Activated T-cell treated with anti-CD3 and anti-CD28 coated beads, Interleukin-2, amount 50 U/mL, for 4 hours (primary cell): ENCODE measurements at regions not wholly inside any gene's neighbourhood (a gene's known extent, or its start where the extent isn't known, plus 50 kb on each side); places are given as distances from the start of the nearest gene placed in this dataset.

Source experiments
- ATAC-seq, 2 donors: fragments of 200-7000 bp; cut with Tn5 transposase; one replicate each; pipeline ENCODE4 v1.10.0; 2021
- DNase-seq: peaks from one replicate; pipeline ENCODE4 v3.0.0-alpha.2; 2020
- H3K27me3 Mint-ChIP-seq: one replicate; pipeline ENCODE4 v1.8.0; 2021; ENCODE audit warnings: low read depth, mixed read lengths
- H3K36me3 Mint-ChIP-seq: one replicate; pipeline ENCODE4 v1.8.0; 2022; ENCODE audit warnings: mixed read lengths; ENCODE audit not compliant: insufficient read depth
- H3K4me1 Mint-ChIP-seq: one replicate; pipeline ENCODE4 v1.8.0; 2021; ENCODE audit warnings: low read depth, mixed read lengths
- H3K4me3 Mint-ChIP-seq: one replicate; pipeline ENCODE4 v1.8.0; 2021; ENCODE audit warnings: mild to moderate bottlenecking, moderate library complexity, mixed read lengths
- H3K9me3 Mint-ChIP-seq: one replicate; pipeline ENCODE4 v1.8.0; 2021; ENCODE audit warnings: mixed read lengths

DNA sequence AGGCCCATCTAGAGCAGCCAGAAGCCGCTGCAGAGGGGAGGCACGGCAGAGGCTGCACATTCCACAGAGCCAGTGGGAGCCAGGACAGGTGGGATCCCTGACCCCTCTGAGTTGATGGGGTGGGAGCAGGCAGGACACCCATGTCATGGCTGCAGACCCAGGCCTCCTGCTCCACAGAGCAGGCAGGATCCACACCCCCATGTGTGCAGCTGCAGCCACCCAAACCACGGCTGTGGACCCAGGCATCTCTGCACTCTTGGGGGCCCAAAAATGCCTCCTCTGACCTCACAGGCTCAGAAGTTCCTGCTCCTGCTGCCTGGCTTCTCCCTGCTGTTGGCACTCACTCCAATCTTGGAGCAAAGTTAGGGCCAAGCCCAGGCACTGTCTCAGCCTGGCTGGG, 112.3 kb upstream of the TMEM18 start:
- H3K4me3 Mint-ChIP-seq, result no peak overlapping the region
- H3K9me3 Mint-ChIP-seq, result peaks cover 3% of the 10 kb centered on the region
- DNase-seq, result no peak
- no peaks in the 10 kb centered on the region for H3K4me1 Mint-ChIP-seq
- no peaks in the 10 kb centered on the region for H3K27me3 Mint-ChIP-seq
- ATAC-seq, result no peak
- peaks cover 1% of the 10 kb centered on the region for H3K36me3 Mint-ChIP-seq

DNA sequence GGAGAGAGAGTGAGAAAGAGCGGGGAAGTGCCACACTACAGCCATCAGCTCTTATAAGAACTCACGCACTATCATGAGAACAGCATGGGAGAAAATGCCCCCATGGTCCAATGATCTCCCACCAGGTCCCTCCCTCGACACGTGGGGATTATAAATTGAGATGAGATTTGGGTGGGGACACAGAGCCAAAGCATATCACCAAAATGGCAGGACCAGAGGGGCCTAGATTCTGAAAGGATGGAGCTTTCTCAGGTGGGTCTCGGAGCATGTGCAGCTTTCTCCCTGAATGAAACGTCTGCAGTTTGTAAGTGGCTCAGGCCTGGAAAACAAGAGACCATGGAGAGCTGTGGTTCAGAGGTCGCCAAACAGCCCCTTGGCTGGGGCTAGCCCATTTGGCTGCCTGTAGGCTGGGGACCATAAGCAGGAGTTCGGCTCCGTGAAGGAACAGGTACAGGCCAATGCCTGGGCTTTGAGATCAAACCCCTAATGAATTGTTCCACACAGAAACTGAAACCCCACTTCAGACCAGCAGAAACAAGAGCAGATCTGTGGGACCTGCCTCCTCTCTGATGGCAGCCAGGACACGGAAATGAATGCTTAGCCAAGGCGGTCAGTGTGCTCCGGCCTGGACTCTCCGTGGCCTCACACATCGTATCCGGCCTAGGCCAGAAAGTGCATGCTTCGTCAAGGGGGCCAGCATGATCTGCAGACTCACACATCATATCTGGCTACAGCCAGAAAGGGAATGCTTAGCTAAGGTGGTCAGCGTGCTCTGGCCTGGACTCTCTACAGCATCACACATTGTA, 111.2 kb upstream of the TMEM18 start:
- peaks cover 1% of the 10 kb centered on the region for H3K36me3 Mint-ChIP-seq
- H3K27me3 Mint-ChIP-seq, result peaks cover 1% of the 10 kb centered on the region
- ATAC-seq (no peak), DNase-seq (no peak)
- peaks cover 7% of the 10 kb centered on the region for H3K9me3 Mint-ChIP-seq
- H3K4me3 Mint-ChIP-seq, result no peak overlapping the region
- no peaks in the 10 kb centered on the region for H3K4me1 Mint-ChIP-seq

DNA sequence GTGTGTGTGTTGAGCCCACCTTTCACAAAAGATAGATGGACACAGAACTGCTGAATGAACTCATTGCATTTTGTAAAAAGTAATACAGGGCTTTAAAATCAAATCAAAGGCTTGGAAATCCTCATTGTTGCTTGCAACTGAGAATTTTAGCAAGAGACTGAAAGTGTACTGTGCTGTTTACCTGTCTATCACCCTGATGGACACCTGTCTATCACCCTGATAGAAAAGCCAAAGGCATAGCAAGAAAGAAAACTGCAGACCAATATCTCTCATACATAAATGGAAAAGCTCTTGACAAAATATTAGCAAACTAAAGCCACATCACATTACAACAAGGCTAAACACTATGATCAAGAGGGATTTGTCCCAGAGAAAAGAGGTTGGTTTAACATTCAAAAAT, 107.5 kb upstream of the TMEM18 start:
- no peaks in the 10 kb centered on the region for H3K4me1 Mint-ChIP-seq
- H3K36me3 Mint-ChIP-seq, result peaks cover 1% of the 10 kb centered on the region
- DNase-seq, result no peak
- no peak overlapping the region for H3K4me3 Mint-ChIP-seq
- no peak for ATAC-seq
- peaks cover 8% of the 10 kb centered on the region for H3K9me3 Mint-ChIP-seq
- H3K27me3 Mint-ChIP-seq, result peaks cover 5% of the 10 kb centered on the region

DNA sequence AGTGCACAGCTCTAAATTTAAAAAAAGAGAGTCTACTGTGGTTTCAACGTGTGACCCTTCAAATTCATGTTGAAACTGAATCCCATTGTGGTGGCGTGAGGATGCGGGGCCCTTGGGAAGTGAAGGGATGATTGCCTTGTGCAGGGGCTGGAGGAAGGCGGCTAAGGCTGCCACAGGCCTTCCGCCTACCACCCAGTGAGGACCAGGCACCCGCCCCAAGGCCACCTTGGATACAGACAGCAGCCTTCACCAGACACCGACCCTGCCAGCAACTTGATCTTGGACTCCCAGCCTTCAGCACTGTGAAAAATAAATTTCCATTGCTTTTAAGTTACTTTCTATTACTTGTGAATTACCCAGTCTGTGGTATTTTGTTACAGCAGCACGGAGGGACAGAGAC, 103.4 kb upstream of the TMEM18 start:
- Mint-ChIP-seq H3K36me3 (no peaks in the 10 kb centered on the region), H3K4me3 (no peak overlapping the region), H3K9me3 (peaks cover 5% of the 10 kb centered on the region), H3K4me1 (no peaks in the 10 kb centered on the region), H3K27me3 (peaks cover 7% of the 10 kb centered on the region)
- DNase-seq, result no peak
- no peak for ATAC-seq

DNA sequence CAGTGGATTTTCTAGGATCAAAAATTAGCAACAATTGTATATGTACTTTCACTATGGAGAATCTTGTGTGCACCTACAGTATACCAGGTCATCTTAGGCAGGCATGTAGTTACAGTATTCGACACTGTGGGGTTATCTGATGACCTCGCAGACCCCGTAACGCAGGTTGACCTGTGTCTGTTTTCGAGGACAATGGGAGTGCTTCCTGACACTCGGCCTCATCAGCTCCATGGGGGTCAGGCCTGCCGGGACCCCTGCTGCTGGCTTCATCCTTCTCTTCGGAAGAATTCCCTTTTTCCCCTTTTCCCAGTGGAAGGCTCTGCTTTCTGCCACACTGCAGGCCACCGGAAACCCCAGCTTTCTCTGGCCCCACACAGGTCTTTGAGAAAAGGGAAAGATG, 102.8 kb upstream of the TMEM18 start:
- no peak for DNase-seq
- no peak for ATAC-seq
- Mint-ChIP-seq H3K4me1 (no peaks in the 10 kb centered on the region), H3K9me3 (peaks cover 5% of the 10 kb centered on the region), H3K36me3 (no peaks in the 10 kb centered on the region), H3K4me3 (no peak overlapping the region), H3K27me3 (peaks cover 7% of the 10 kb centered on the region)

DNA sequence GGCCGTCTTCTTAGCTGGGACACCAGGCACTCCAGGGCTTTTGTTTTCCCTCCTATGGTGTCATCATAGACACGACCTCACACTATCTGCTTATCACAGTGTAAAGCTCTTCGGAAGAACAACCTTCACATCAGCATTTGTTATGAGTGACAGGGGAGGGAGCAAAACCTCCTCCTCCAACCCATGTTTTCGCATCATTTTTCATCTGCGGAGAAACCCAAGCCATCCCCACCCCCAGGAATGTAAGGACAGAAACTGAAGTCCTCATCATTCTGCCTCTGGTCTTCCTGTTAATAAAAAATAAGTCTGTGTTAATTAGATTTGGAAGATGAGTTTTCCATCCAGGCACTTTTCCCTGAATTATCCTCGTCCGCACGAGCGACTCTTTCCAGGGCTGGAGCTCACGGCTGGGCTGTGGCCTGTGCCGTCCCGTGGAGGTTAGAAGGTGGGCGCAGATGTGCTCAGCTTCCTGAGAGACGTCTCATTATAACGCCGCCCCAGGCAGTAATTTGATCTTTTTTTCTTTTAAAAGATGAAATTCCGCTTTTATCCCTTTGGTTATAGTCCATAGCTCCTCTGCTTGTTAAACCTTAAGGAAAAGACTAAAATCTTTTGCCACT, 101.6 kb upstream of the TMEM18 start:
- DNase-seq (no peak), ATAC-seq (no peak)
- no peak overlapping the region for H3K4me3 Mint-ChIP-seq
- H3K4me1 Mint-ChIP-seq, result no peaks in the 10 kb centered on the region
- H3K36me3 Mint-ChIP-seq, result no peaks in the 10 kb centered on the region
- H3K27me3 Mint-ChIP-seq, result peaks cover 5% of the 10 kb centered on the region
- H3K9me3 Mint-ChIP-seq, result peaks cover 5% of the 10 kb centered on the region

DNA sequence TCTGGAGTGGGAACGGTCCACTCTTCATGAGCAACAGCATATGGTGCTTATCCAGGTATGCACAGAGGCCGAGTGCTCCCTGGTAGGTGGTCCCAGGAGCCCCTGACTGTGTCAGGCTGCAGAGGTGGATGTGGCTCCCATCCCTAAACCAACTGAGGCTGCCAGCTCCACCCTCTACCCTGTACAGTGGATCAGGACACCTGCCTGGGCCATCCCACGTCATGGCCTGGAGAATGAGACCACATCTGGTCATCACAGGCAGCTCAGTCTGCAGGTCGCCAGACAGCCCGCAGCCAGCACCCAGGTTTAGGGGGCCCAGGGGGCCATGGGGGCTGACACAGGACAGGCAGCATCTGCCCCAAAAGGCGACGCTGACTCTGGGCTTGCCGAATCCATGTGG, 100.3 kb upstream of the TMEM18 start:
- Mint-ChIP-seq H3K4me3 (no peak overlapping the region), H3K9me3 (no peaks in the 10 kb centered on the region), H3K27me3 (peaks cover 5% of the 10 kb centered on the region), H3K4me1 (no peaks in the 10 kb centered on the region), H3K36me3 (no peaks in the 10 kb centered on the region)
- ATAC-seq (no peak), DNase-seq (no peak)

DNA sequence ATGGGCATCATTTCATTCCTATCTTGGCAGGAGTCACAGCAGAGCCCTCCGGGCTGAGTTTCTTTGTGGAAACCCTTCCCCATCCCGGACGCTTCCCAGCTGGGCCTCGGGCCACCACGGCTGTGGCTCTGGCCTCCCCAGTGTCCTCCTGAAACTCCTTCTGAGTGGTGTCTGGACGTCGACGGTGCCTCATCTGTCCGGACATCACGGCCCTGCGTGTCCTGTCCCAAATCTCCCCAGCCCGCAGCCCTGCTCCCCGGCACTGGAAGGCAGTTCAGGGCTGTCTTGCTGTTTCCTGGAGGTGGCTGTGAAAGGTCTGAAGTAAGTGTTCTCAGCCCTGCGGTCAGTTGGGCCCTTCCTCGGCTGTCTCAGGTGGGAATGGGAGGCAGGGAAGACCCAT, 99.8 kb upstream of the TMEM18 start:
- no peaks in the 10 kb centered on the region for H3K9me3 Mint-ChIP-seq
- no peaks in the 10 kb centered on the region for H3K4me1 Mint-ChIP-seq
- no peak for ATAC-seq
- H3K36me3 Mint-ChIP-seq, result no peaks in the 10 kb centered on the region
- H3K4me3 Mint-ChIP-seq, result no peak overlapping the region
- H3K27me3 Mint-ChIP-seq, result peaks cover 5% of the 10 kb centered on the region
- DNase-seq, result no peak

DNA sequence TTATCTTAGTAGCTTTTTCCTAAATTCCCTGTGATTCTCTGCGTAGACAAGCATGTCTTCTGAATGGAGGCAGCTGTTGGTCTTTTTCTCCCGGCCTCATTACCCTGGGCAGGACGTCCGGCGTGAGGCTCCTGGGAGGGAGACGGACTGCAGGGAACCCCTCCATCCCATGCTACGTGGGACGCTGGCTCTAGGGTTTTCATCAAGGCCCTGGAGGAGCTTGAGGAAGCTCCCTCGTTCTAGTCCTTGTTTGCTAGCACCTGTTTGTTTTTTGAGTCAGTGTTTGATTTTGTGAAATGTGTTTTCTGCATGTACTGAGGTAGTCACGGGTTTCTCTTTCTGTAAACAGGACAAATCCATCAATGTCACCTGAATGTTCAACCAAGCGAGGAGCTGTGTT, 99.3 kb upstream of the TMEM18 start:
- Mint-ChIP-seq H3K27me3 (peaks cover 2% of the 10 kb centered on the region), H3K36me3 (no peaks in the 10 kb centered on the region), H3K4me3 (no peak overlapping the region), H3K4me1 (no peaks in the 10 kb centered on the region), H3K9me3 (no peaks in the 10 kb centered on the region)
- no peak for ATAC-seq
- DNase-seq, result no peak

DNA sequence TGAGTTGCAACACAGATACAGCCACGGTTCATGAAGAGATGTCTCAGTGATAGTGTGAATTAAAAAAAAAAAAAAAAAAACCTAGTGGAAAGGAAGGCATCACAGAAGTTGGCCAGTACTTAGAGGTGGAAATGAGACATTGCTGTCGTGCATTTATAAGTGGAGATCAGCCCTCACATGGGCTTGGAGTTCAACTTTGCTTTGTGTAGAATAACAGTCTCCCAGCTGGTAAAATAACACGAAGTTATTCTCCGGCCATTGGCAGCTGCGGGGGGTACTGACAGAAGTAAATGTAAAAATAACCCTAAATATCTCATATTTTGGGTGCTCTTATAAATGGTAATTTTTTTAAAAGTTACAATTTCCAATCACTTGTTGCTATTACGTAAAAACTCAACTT, 98.8 kb upstream of the TMEM18 start:
- no peak for DNase-seq
- H3K4me3 Mint-ChIP-seq, result no peak overlapping the region
- ATAC-seq, result no peak
- peaks cover 2% of the 10 kb centered on the region for H3K27me3 Mint-ChIP-seq
- H3K4me1 Mint-ChIP-seq, result no peaks in the 10 kb centered on the region
- no peaks in the 10 kb centered on the region for H3K9me3 Mint-ChIP-seq
- H3K36me3 Mint-ChIP-seq, result no peaks in the 10 kb centered on the region

DNA sequence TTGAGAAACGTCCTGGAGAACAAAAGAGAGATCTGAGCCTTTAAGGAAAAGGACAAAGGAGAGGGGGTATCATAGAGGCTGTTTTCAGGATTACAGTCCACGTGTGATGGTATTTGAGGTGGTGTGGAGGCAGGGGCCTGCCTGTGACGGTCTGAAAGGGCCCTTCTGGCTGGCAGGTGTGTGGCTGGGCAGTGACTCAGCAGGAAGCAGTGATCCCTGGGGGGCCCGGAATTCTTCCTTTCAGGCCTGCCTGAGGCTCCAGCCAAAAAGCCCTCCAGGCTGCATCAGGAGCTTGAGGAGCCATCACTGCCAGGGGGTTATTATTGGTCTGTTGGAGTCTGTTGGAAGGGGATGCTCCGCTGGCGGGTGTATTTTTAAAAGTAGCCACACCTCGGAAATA, 97.2 kb upstream of the TMEM18 start:
- Mint-ChIP-seq H3K27me3 (peaks cover 2% of the 10 kb centered on the region), H3K9me3 (no peaks in the 10 kb centered on the region), H3K4me1 (peaks cover 4% of the 10 kb centered on the region), H3K36me3 (no peaks in the 10 kb centered on the region), H3K4me3 (no peak overlapping the region)
- ATAC-seq, result no peak
- DNase-seq, result no peak

DNA sequence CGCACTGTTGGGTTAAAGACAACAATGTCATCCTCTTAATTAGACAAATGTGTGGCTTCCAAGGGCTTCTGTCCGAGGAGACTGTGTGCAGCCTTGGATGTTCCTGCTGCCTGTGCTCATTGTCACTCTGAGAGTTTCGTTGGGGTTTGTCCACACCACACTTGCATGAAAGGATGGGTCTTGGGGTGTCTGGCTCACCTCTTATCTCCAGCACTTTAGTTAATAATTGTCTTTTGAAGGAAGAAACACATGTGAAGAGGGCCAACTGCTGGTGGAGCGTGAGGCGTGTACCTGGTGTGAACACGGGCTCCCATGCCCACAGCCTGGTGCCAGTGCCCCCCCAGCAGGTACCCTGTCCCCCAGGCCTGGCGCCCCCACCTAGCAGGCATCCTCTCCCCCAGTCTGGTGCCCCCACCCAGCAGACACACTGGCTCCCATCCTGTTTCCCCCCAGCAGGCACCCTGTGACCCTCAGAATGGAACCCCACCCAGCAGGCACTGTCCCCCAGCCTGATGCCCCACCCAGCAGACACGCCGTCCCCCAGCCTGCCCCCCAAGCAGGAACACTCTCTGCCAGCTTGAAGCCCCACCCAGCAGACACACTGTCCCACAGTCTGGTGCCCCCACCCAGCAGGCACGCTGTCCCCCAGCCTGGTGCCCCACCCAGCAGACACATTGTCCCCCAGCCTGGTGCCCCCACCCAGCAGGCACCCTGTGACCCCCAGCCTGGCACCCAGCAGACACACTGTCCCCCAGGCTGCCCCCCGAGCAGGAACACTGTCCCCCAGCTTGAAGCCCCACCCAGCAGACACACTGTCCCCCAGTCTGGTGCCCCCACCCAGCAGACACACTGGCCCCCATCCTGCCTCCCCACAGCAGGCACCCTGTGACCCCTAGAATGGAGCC, 96.3 kb upstream of the TMEM18 start:
- no peak for DNase-seq
- ATAC-seq, result no peak
- Mint-ChIP-seq H3K9me3 (peaks cover 5% of the 10 kb centered on the region), H3K4me1 (peaks cover 5% of the 10 kb centered on the region), H3K4me3 (no peak overlapping the region), H3K36me3 (peaks cover under 1% of the 10 kb centered on the region), H3K27me3 (peaks cover 2% of the 10 kb centered on the region)

DNA sequence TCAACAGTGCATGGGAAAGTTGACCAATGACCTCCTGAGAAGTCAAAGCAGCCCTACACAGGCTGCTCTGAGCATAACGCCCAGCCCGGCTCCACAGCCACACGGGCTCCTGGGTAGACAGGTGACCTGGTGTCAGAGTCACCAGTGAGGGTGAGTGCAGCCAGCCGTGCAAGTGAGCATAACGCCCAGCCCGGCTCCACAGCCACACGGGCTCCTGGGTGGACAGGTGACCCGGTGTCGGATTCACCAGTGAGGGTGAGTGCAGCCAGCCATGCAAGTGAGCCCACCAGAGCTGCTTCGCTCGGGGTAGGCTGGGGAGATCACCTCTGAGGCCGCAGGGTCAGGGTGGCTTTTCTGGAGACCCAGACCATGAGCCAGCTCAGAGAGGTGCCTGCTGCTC, 94.3 kb upstream of the TMEM18 start:
- Mint-ChIP-seq H3K4me1 (peaks cover 16% of the 10 kb centered on the region), H3K9me3 (peaks cover 5% of the 10 kb centered on the region), H3K27me3 (peaks cover 2% of the 10 kb centered on the region), H3K4me3 (no peak overlapping the region), H3K36me3 (peaks cover 1% of the 10 kb centered on the region)
- no peak for ATAC-seq
- no peak for DNase-seq

DNA sequence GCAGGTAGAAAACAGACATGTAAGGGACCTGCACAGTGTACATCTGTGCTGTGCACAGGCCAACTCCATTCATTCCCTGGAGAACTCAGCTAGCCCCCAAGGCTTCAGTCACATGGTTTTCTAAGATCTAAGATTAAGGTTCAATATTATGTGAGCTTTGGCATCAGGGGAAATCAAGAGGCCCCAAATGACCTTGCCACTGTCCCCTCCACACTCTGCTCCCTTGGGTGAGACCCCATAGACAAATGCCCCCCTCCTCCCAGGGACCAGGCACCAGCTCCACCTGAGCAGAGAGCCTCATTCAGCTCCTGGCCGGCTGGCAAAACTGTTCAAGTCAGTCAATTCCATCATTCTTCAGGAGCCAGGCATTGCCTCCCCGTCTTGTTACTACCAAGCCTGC, 93.6 kb upstream of the TMEM18 start:
- DNase-seq, result no peak
- no peak overlapping the region for H3K4me3 Mint-ChIP-seq
- no peak for ATAC-seq
- H3K36me3 Mint-ChIP-seq, result peaks cover 1% of the 10 kb centered on the region
- peaks cover 21% of the 10 kb centered on the region for H3K4me1 Mint-ChIP-seq
- peaks cover 5% of the 10 kb centered on the region for H3K9me3 Mint-ChIP-seq
- H3K27me3 Mint-ChIP-seq, result peaks cover 2% of the 10 kb centered on the region
